ENCODE measurements at regions not wholly inside any gene's neighbourhood (a gene's known extent, or its start where the extent isn't known, plus 50 kb on each side); places are given as distances from the start of the nearest gene placed in this dataset.

GRCh38 chr3:55322638-55323037 lies 164.5 kb downstream of the WNT5A start:
- DNase-seq (ENCODE audit: low read depth) = no peak
- H3K4me3 ChIP-seq (ENCODE audit: low read depth, low read length) = no peak overlapping the region
- TF ChIP-seq CTCF (IDR thresholded peaks at IDR 0.05; ENCODE audit: low read depth, low read length, missing control alignments) = no peak

GRCh38 chr3:55320928-55321327 lies 166.2 kb downstream of the WNT5A start:
- no peak for TF ChIP-seq CTCF (IDR thresholded peaks at IDR 0.05; ENCODE audit: low read depth, low read length, missing control alignments)
- no peak for DNase-seq (ENCODE audit: low read depth)
- no peak overlapping the region for H3K4me3 ChIP-seq (ENCODE audit: low read depth, low read length)

- TF ChIP-seq CTCF (IDR thresholded peaks at IDR 0.05; ENCODE audit: low read depth, low read length, missing control alignments) = no peak
- no peak for DNase-seq (ENCODE audit: low read depth)
- no peak overlapping the region for H3K4me3 ChIP-seq (ENCODE audit: low read depth, low read length)
Measured at GRCh38 chr3:55315396-55315795, 171.7 kb downstream of the WNT5A start.

- no peak for DNase-seq (ENCODE audit: low read depth)
Measured at GRCh38 chr3:55313666-55314065, 173.4 kb downstream of the WNT5A start.

GRCh38 chr3:55309336-55309735 lies 177.8 kb downstream of the WNT5A start:
- H3K4me3 ChIP-seq (ENCODE audit: low read depth, low read length) = no peak overlapping the region
- no peak for TF ChIP-seq CTCF (IDR thresholded peaks at IDR 0.05; ENCODE audit: low read depth, low read length, missing control alignments)
- no peak for DNase-seq (ENCODE audit: low read depth)

More at GRCh38 chr3:55313666-55314065, 173.4 kb downstream of the WNT5A start:
- no peak for TF ChIP-seq CTCF (IDR thresholded peaks at IDR 0.05; ENCODE audit: low read depth, low read length, missing control alignments)
- H3K4me3 ChIP-seq (ENCODE audit: low read depth, low read length) = no peak overlapping the region

GRCh38 chr3:55307622-55308021 lies 179.5 kb downstream of the WNT5A start:
- no peak overlapping the region for H3K4me3 ChIP-seq (ENCODE audit: low read depth, low read length)
- no peak for DNase-seq (ENCODE audit: low read depth)
- no peak for TF ChIP-seq CTCF (IDR thresholded peaks at IDR 0.05; ENCODE audit: low read depth, low read length, missing control alignments)

- no peak overlapping the region for H3K4me3 ChIP-seq (ENCODE audit: low read depth, low read length)
- DNase-seq (ENCODE audit: low read depth) = no peak
- no peak for TF ChIP-seq CTCF (IDR thresholded peaks at IDR 0.05; ENCODE audit: low read depth, low read length, missing control alignments)
Measured at GRCh38 chr3:55305696-55306485, 181.2 kb downstream of the WNT5A start.

All from GM12864 (cell line).